PFSK-1 (cell line): ENCODE measurements at regions not wholly inside any gene's neighbourhood (a gene's known extent, or its start where the extent isn't known, plus 50 kb on each side); places are given as distances from the start of the nearest gene placed in this dataset.

Experiments used
- FOXP2 ChIP-seq: optimal IDR thresholded peaks from 2 replicates; pipeline ENCODE3; 2011; ENCODE audit warnings: borderline replicate concordance, control low read depth, inconsistent platforms; ENCODE audit not compliant: insufficient read depth; ENCODE audit errors: extremely low read length, extremely low read depth
- POLR2AphosphoS5 ChIP-seq: IDR thresholded peaks from 2 replicates; pipeline ENCODE4 v1.6.1; 2012; ENCODE audit warnings: low read depth, mild to moderate bottlenecking, control low read depth, low read length, moderate library complexity
- REST ChIP-seq, 2 experiments: IDR thresholded peaks; 2 replicates each; pipeline versions ENCODE4 v1.6.1 to v1.8.0; 2011 to 2012; ENCODE audit warnings: low read depth in 2 of 2, low read length in 2 of 2, control low read depth in 1 of 2, inconsistent platforms in 1 of 2, mild to moderate bottlenecking in 1 of 2, moderate library complexity in 1 of 2; ENCODE audit not compliant: insufficient read depth in 1 of 2
- SIN3A ChIP-seq: IDR thresholded peaks from 2 replicates; pipeline ENCODE4 v1.6.1; 2012; ENCODE audit warnings: mild to moderate bottlenecking, low read length, moderate library complexity, borderline replicate concordance; ENCODE audit not compliant: insufficient read depth
- TAF1 ChIP-seq: IDR thresholded peaks from 2 replicates; pipeline ENCODE4 v1.6.1; 2012; ENCODE audit warnings: low read length, control low read depth, borderline replicate concordance; ENCODE audit not compliant: insufficient read depth

GRCh38 chr9:129398101-129398960 lies 220.3 kb upstream of the IER5L start:
- TF ChIP-seq FOXP2 (no peak), TAF1 (no peak), POLR2AphosphoS5 (no peak), SIN3A (no peak), REST (IDR thresholded peaks at IDR 0.05; ENCODE audit: insufficient read depth in 1 of 2, low read depth in 2 of 2, low read length in 2 of 2) (no peak)

- TF ChIP-seq POLR2AphosphoS5 (no peak), REST (IDR thresholded peaks at IDR 0.05; ENCODE audit: insufficient read depth in 1 of 2, low read depth in 2 of 2, low read length in 2 of 2) (no peak), TAF1 (no peak), FOXP2 (no peak), SIN3A (no peak)
These were observed 219.3 kb upstream of the IER5L start for GRCh38 chr9:129397335-129397734.

GRCh38 chr9:129396365-129396708 lies 218.3 kb upstream of the IER5L start:
- no peak for TF ChIP-seq REST (IDR thresholded peaks at IDR 0.05; ENCODE audit: insufficient read depth in 1 of 2, low read depth in 2 of 2, low read length in 2 of 2)
- no peak for TF ChIP-seq TAF1

GRCh38 chr9:129395633-129396364 lies 217.7 kb upstream of the IER5L start:
- TF ChIP-seq POLR2AphosphoS5 (no peak), SIN3A (no peak), REST (IDR thresholded peaks at IDR 0.05; ENCODE audit: insufficient read depth in 1 of 2, low read depth in 2 of 2, low read length in 2 of 2) (no peak), TAF1 (no peak), FOXP2 (no peak)
